ENCODE measurements at regions not wholly inside any gene's neighbourhood (a gene's known extent, or its start where the extent isn't known, plus 50 kb on each side); places are given as distances from the start of the nearest gene placed in this dataset.

GRCh38 chr16:16830401-16830800 is 451.5 kb downstream of the NPIPA7 start:
- no peak overlapping the region for H3K4me3 ChIP-seq
- no peaks in the 10 kb centered on the region for H3K4me1 ChIP-seq
- H3K36me3 ChIP-seq = no peaks in the 10 kb centered on the region
- no peaks in the 10 kb centered on the region for H3K27me3 ChIP-seq
- TF ChIP-seq CTCF (IDR thresholded peaks at IDR 0.05) = no peak
- no peak for TF ChIP-seq POLR2A (IDR thresholded peaks at IDR 0.05)
- intact Hi-C loops (cut with DNase I; ENCODE audit: low total_unique reads) = no loop called here
- no peak for DNase-seq
- no peaks in the 10 kb centered on the region for H3K9me3 ChIP-seq
- H3K27ac ChIP-seq = no peak overlapping the region

- H3K4me3 ChIP-seq = no peak overlapping the region
- H3K27me3 ChIP-seq = no peaks in the 10 kb centered on the region
- DNase-seq = no peak
- no peaks in the 10 kb centered on the region for H3K4me1 ChIP-seq
- intact Hi-C loops (cut with DNase I; ENCODE audit: low total_unique reads) = no loop called here
- H3K27ac ChIP-seq = no peak overlapping the region
- no peak for TF ChIP-seq CTCF (IDR thresholded peaks at IDR 0.05)
- no peak for TF ChIP-seq POLR2A (IDR thresholded peaks at IDR 0.05)
- H3K36me3 ChIP-seq = no peaks in the 10 kb centered on the region
- H3K9me3 ChIP-seq = no peaks in the 10 kb centered on the region
Observed at GRCh38 chr16:16830973-16831372, 452.0 kb downstream of the NPIPA7 start.

- intact Hi-C loops (cut with DNase I; ENCODE audit: low total_unique reads) = no loop called here
- no peak overlapping the region for H3K27ac ChIP-seq
- no peaks in the 10 kb centered on the region for H3K36me3 ChIP-seq
- TF ChIP-seq POLR2A (IDR thresholded peaks at IDR 0.05) = no peak
- H3K4me3 ChIP-seq = no peak overlapping the region
- no peaks in the 10 kb centered on the region for H3K9me3 ChIP-seq
- DNase-seq = no peak
- no peaks in the 10 kb centered on the region for H3K4me1 ChIP-seq
- no peaks in the 10 kb centered on the region for H3K27me3 ChIP-seq
Observed at GRCh38 chr16:16833165-16833564, 454.2 kb downstream of the NPIPA7 start.

GRCh38 chr16:16850274-16850673 is 471.3 kb downstream of the NPIPA7 start:
- H3K4me1 ChIP-seq = no peaks in the 10 kb centered on the region
- H3K27ac ChIP-seq = no peak overlapping the region
- no peak overlapping the region for H3K4me3 ChIP-seq
- no peaks in the 10 kb centered on the region for H3K36me3 ChIP-seq
- no peaks in the 10 kb centered on the region for H3K9me3 ChIP-seq
- TF ChIP-seq CTCF (IDR thresholded peaks at IDR 0.05) = no peak
- TF ChIP-seq POLR2A (IDR thresholded peaks at IDR 0.05) = no peak
- DNase-seq = no peak
- intact Hi-C loops (cut with DNase I; ENCODE audit: low total_unique reads) = no loop called here
- H3K27me3 ChIP-seq = no peaks in the 10 kb centered on the region

GRCh38 chr16:16857012-16857411 is 478.1 kb downstream of the NPIPA7 start:
- Histone ChIP-seq H3K4me3 (no peak overlapping the region), H3K9me3 (no peaks in the 10 kb centered on the region), H3K36me3 (no peaks in the 10 kb centered on the region), H3K27me3 (no peaks in the 10 kb centered on the region), H3K27ac (no peak overlapping the region), H3K4me1 (no peaks in the 10 kb centered on the region)
- intact Hi-C loops (cut with DNase I; ENCODE audit: low total_unique reads) = no loop called here
- no peak for TF ChIP-seq CTCF (IDR thresholded peaks at IDR 0.05)
- TF ChIP-seq POLR2A (IDR thresholded peaks at IDR 0.05) = no peak
- DNase-seq = no peak

- DNase-seq = no peak
- intact Hi-C loops (cut with DNase I; ENCODE audit: low total_unique reads) = no loop called here
- Histone ChIP-seq H3K4me1 (no peaks in the 10 kb centered on the region), H3K4me3 (no peak overlapping the region), H3K36me3 (no peaks in the 10 kb centered on the region), H3K27ac (no peak overlapping the region), H3K9me3 (no peaks in the 10 kb centered on the region), H3K27me3 (no peaks in the 10 kb centered on the region)
- TF ChIP-seq POLR2A (IDR thresholded peaks at IDR 0.05) = no peak
- TF ChIP-seq CTCF (IDR thresholded peaks at IDR 0.05) = no peak
Observed at GRCh38 chr16:16857603-16858283, 478.8 kb downstream of the NPIPA7 start.

All from uterus (tissue), 3 donors.